ENCODE measurements at regions not wholly inside any gene's neighbourhood (a gene's known extent, or its start where the extent isn't known, plus 50 kb on each side); places are given as distances from the start of the nearest gene placed in this dataset.

GRCh38 chr2:120498121-120498520 is 152.2 kb downstream of the INHBB start:
- TF ChIP-seq, protein P1, sequence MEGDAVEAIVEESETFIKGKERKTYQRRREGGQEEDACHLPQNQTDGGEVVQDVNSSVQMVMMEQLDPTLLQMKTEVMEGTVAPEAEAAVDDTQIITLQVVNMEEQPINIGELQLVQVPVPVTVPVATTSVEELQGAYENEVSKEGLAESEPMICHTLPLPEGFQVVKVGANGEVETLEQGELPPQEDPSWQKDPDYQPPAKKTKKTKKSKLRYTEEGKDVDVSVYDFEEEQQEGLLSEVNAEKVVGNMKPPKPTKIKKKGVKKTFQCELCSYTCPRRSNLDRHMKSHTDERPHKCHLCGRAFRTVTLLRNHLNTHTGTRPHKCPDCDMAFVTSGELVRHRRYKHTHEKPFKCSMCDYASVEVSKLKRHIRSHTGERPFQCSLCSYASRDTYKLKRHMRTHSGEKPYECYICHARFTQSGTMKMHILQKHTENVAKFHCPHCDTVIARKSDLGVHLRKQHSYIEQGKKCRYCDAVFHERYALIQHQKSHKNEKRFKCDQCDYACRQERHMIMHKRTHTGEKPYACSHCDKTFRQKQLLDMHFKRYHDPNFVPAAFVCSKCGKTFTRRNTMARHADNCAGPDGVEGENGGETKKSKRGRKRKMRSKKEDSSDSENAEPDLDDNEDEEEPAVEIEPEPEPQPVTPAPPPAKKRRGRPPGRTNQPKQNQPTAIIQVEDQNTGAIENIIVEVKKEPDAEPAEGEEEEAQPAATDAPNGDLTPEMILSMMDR (conservative IDR thresholded peaks at IDR 0.05 in 1 of 2, IDR thresholded peaks at IDR 0.05 in 1 of 2; ENCODE audit: low read depth in 1 of 2, low read length in 2 of 2): no peak
- no peak for TF ChIP-seq EZH2 (IDR thresholded peaks at IDR 0.05; ENCODE audit: low read length, missing control alignments)
